Activated T-helper 17 cell treated with anti-CD3 and anti-CD28 coated beads, Interleukin-2, amount 50 U/mL, for 72 hours (primary cell): ENCODE measurements at regions not wholly inside any gene's neighbourhood (a gene's known extent, or its start where the extent isn't known, plus 50 kb on each side); places are given as distances from the start of the nearest gene placed in this dataset.
"Not testable (repeated sequence)": the region's sequence is repeated elsewhere in the genome, so short reads cannot be mapped to it uniquely, and the experiment has no call there.

Source experiments
- ATAC-seq: fragments of 150-1000 bp; cut with Tn5 transposase; replicated peaks from 2 replicates; pipeline ENCODE4 v1.10.0; 2021; ENCODE audit warnings: mild to moderate bottlenecking, moderate library complexity
- H3K27ac Mint-ChIP-seq: one replicate; pipeline ENCODE4 v1.8.0; 2022; ENCODE audit warnings: mixed read lengths
- H3K27me3 Mint-ChIP-seq: one replicate; pipeline ENCODE4 v1.8.0; 2022; ENCODE audit warnings: mixed read lengths
- H3K36me3 Mint-ChIP-seq: one replicate; pipeline ENCODE4 v1.8.0; 2022; ENCODE audit warnings: low read depth, mild to moderate bottlenecking, mixed read lengths
- H3K4me1 Mint-ChIP-seq: one replicate; pipeline ENCODE4 v1.8.0; 2022; ENCODE audit warnings: mixed read lengths
- H3K4me3 Mint-ChIP-seq: one replicate; pipeline ENCODE4 v1.8.0; 2022; ENCODE audit warnings: mild to moderate bottlenecking, mixed read lengths
- H3K9me3 Mint-ChIP-seq: one replicate; pipeline ENCODE4 v1.8.0; 2022; ENCODE audit warnings: mixed read lengths

DNA sequence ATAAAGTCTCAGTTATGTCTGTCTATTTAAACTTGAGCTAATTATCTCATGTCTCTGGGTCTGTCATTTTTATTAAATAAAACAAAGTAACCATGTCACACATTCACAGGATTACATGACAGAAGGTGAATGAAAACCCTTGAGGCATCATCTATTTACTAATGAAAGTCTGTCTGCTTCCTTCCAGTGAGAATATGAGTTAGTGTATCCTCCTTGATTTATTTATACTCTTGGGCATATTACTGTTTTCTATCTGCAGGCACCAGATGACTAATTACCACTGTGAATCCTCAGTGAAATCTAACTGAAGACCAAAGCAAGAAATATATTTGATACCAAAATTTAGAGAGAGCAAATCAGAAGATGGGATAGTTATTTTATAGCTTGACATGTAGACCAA, 163.7 kb downstream of the CDC14C start:
- Mint-ChIP-seq H3K27ac (no peak overlapping the region), H3K9me3 (no peaks in the 10 kb centered on the region), H3K27me3 (no peaks in the 10 kb centered on the region), H3K4me3 (no peak overlapping the region), H3K4me1 (no peaks in the 10 kb centered on the region), H3K36me3 (no peaks in the 10 kb centered on the region)
- no peak for ATAC-seq

DNA sequence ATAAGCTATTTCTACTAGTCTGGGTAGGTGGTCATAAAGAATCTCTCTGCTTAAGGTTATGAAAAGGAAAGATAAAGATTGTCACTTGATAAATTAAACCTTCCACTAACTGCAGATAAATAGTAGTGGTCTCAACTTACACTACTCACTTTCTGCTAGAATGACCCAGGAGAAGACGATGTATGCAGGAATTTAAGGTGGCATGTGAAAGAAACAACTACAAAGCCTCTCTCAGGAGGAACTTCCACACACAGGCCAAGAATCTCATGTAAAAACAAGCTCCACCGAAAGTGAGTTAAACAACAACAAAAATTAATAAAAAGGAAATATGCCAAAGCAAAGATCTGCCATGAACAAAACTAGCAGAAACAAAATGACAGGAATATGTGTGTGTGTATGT, 165.4 kb downstream of the CDC14C start:
- Mint-ChIP-seq H3K27ac (no peak overlapping the region), H3K27me3 (no peaks in the 10 kb centered on the region), H3K9me3 (peaks cover 4% of the 10 kb centered on the region), H3K4me1 (no peaks in the 10 kb centered on the region), H3K4me3 (no peak overlapping the region), H3K36me3 (no peaks in the 10 kb centered on the region)
- ATAC-seq, result no peak

DNA sequence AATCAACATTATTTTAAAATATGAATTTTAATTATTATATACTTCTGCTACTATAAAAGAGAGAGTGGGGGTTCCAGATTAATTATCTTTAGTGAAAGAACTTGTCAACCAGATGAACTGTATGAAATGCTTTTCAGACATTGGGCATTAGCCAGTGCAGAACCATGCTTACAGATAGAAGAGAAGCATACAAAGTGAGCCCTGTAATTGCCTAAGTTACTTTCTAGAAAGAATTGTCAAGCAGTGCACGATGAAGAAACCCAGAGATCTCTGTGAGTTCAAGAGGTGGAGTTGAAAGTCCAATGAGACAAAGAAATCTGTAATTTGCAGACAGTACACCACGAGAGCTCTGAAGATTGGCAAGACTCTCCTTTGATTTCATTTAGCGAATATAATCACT, 166.7 kb downstream of the CDC14C start:
- Mint-ChIP-seq H3K27me3 (no peaks in the 10 kb centered on the region), H3K27ac (no peak overlapping the region), H3K4me1 (no peaks in the 10 kb centered on the region), H3K9me3 (peaks cover 8% of the 10 kb centered on the region), H3K36me3 (no peaks in the 10 kb centered on the region), H3K4me3 (no peak overlapping the region)
- ATAC-seq, result no peak

DNA sequence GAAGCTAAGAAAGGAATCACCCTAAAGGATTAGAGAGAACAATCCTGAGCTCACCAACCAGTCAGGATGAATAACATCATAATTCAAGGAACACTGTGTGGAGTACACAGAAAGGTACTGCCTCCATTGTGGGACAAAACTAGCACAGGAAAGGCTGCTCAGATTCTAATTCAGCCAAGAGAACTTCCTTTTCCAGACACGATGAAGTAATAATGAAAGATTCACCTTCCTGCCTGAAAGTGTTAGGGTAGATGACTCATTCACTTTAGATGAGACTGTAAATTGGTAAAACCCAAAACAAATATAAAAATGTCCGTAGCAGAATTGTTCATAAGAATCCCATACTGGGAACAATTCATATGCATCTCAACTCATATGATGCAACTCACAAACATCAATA, 167.2 kb downstream of the CDC14C start:
- Mint-ChIP-seq H3K9me3 (peaks cover 8% of the 10 kb centered on the region), H3K4me3 (no peak overlapping the region), H3K27ac (no peak overlapping the region), H3K4me1 (no peaks in the 10 kb centered on the region), H3K27me3 (no peaks in the 10 kb centered on the region), H3K36me3 (no peaks in the 10 kb centered on the region)
- no peak for ATAC-seq

DNA sequence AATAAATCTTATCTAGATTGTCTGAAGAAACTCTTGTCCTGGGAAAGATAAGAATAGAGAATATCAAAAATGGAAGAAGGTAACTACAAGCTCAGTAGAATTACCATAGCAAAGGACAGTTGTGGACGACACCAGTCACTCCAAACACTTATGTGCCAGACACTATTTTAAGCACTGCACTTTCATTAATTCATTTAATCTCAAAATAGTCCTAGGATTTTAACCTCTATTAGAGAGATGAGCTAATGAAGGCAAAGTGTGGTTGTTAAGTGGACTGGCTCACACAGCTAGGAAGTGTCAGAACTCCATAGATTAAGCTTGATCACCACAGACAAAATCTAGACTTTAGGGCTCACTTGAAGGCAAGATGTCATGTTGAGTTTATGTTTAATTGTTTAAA, 168.9 kb downstream of the CDC14C start:
- no peak for ATAC-seq
- H3K9me3 Mint-ChIP-seq, result peaks cover 8% of the 10 kb centered on the region
- no peak overlapping the region for H3K4me3 Mint-ChIP-seq
- H3K4me1 Mint-ChIP-seq, result no peaks in the 10 kb centered on the region
- H3K36me3 Mint-ChIP-seq, result no peaks in the 10 kb centered on the region
- H3K27me3 Mint-ChIP-seq, result no peaks in the 10 kb centered on the region
- no peak overlapping the region for H3K27ac Mint-ChIP-seq

DNA sequence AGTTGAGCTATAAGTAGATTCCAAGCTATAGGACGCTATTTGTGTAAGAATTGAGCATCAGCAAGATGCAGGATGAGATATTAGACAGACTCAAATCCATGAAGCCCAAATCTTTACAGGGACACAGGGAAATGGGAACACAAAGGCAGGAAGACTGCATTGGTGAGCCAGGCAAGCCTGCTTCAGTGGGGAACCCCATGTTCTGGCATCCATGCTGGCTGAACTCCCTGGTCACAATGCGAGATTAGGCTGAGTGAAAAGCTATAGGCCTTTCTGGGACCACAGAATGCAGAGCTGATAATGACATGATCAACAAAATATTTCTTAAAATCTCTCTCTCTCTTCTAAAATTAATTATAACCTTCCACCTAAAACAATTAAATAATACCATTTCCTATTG, 170.5 kb downstream of the CDC14C start:
- no peak for ATAC-seq
- no peaks in the 10 kb centered on the region for H3K27me3 Mint-ChIP-seq
- no peaks in the 10 kb centered on the region for H3K36me3 Mint-ChIP-seq
- peaks cover 8% of the 10 kb centered on the region for H3K9me3 Mint-ChIP-seq
- H3K4me3 Mint-ChIP-seq, result no peak overlapping the region
- no peak overlapping the region for H3K27ac Mint-ChIP-seq
- H3K4me1 Mint-ChIP-seq, result no peaks in the 10 kb centered on the region

DNA sequence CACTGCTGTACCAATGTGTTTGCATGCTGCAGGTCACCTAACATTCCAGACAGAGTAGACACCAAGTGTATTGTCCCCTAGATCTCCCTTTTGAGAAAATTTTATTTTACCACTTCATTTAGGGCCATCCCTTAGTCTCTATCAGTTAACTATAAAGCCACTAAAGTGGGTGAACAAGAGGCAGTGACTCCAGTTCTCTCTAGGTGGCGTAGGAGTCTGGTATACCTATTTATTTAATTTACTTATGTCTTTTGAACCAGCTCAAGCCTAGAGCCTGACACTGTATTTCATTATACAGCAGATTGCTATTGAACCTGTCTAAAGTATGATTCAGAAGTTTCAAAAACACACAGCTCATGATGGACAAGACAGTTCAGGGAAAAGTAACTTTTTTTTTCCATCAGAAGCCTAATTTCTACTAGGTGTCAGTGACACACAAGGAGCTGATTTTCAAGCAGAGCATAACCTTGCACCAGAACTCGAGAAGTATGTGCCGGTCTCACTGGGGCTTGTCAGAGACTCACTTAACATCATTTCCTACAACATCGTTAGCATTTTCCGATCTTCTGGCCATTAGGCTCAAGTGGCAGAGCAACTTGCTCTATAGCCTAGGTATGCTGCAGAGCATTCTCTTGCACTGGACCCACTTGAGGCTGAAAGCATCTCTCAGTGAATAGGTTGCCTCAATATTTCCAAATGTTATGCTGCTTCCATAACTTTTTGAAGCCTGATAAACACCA, 175.4 kb downstream of the CDC14C start:
- H3K27me3 Mint-ChIP-seq, result no peaks in the 10 kb centered on the region
- no peak overlapping the region for H3K27ac Mint-ChIP-seq
- H3K9me3 Mint-ChIP-seq, result peaks cover 9% of the 10 kb centered on the region
- no peak overlapping the region for H3K4me3 Mint-ChIP-seq
- H3K36me3 Mint-ChIP-seq, result no peaks in the 10 kb centered on the region
- H3K4me1 Mint-ChIP-seq, result no peaks in the 10 kb centered on the region
- ATAC-seq, result no peak

DNA sequence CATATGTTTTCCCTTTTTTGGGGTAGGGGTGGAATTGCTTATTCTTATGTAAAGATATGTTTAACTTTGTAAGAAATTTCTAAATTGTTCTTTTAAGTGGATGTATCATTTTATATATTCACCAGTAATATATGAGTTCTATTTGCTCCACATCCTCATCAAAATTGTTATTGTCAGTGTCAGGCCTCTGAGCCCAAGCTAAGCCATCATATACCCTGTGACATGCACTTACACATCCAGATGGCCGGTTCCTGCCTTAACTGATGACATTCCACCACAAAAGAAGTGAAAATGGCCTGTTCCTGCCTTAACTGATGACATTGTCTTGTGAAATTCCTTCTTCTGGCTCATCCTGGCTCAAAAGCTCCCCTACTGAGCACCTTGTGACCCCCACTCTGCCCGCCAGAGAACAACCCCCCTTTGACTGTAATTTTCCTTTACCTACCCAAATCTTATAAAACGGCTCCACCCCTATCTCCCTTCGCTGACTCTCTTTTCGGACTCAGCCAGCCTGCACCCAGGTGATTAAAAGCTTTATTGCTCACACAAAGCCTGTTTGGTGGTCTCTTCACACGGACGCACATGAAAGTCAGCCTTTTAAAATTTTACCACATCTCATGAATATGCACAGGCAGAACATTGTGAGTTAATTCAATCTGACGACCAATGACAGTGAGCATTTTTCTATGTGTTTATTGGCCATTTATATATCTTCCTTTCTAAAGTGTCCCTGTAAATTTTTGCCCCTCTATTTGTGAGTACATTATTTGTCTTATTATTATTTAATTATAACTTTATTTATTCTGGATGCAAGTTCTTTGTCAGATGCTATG, 176.8 kb downstream of the CDC14C start:
- not testable (repeated sequence) for H3K9me3 Mint-ChIP-seq, H3K4me3 Mint-ChIP-seq, H3K4me1 Mint-ChIP-seq, H3K36me3 Mint-ChIP-seq, H3K27ac Mint-ChIP-seq, H3K27me3 Mint-ChIP-seq, ATAC-seq

DNA sequence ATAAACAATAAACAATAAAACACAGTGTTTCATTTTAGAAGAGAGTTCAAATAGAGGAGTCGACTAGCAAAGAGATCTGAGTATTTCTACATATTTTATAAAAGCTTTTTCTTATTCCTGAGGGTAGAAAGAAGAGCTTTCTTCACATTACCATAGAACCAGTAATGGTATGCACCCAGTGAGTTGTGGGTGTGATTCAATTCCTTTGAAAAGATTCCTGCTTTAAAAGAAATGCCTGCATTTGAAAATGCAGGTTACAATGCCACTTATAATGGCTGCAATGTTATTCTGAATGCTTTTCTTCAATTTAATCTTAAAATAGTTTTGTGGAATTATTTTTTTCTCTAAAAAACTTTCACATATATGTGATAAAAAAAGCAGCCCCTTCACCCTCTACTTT, 178.1 kb downstream of the CDC14C start:
- Mint-ChIP-seq H3K27ac (no peak overlapping the region), H3K9me3 (peaks cover 4% of the 10 kb centered on the region), H3K4me3 (no peak overlapping the region), H3K27me3 (no peaks in the 10 kb centered on the region), H3K4me1 (no peaks in the 10 kb centered on the region), H3K36me3 (no peaks in the 10 kb centered on the region)
- ATAC-seq, result no peak

DNA sequence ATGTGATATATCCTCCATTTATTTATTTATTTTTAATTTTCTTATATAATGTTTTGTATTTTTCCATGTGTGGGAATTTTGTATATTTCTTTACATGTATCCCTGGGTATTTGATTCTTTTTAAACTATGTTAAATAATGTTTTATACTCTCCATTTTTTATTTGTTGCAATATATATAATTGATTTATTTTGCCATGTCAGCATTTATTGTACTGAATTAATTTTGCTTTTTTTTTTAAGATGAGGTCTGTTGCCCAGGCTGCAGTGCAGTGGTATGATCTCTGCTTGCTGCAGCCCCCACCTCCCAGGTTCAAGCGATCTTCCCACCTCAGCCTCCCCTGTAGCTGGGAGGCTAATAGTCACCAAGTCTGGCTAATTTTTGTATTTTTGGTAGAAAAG, 187.4 kb downstream of the CDC14C start:
- Mint-ChIP-seq H3K4me1 (no peaks in the 10 kb centered on the region), H3K4me3 (no peak overlapping the region), H3K36me3 (no peaks in the 10 kb centered on the region), H3K27me3 (no peaks in the 10 kb centered on the region), H3K9me3 (peaks cover 5% of the 10 kb centered on the region), H3K27ac (no peak overlapping the region)
- no peak for ATAC-seq

DNA sequence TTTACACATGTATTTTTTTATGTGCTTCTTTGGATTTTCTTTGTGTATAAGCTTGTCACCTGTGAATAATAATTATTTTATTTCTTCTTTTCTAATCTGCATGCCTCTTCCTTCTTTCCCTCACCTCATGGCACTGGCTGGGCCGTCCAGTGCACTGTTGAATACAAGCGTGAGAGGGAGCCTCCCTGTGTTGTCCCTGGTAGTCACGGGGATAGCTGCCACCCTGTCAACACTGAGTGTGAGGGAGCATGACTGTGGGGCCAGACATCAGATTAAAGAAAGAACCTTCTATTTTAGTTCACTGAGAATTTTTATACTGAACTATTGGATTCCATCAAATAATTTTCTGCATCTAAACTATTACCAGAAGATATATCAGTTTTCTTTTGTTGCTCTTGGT, 187.9 kb downstream of the CDC14C start:
- Mint-ChIP-seq H3K4me3 (no peak overlapping the region), H3K36me3 (no peaks in the 10 kb centered on the region), H3K27ac (no peak overlapping the region), H3K4me1 (no peaks in the 10 kb centered on the region), H3K9me3 (peaks cover 5% of the 10 kb centered on the region), H3K27me3 (no peaks in the 10 kb centered on the region)
- no peak for ATAC-seq

DNA sequence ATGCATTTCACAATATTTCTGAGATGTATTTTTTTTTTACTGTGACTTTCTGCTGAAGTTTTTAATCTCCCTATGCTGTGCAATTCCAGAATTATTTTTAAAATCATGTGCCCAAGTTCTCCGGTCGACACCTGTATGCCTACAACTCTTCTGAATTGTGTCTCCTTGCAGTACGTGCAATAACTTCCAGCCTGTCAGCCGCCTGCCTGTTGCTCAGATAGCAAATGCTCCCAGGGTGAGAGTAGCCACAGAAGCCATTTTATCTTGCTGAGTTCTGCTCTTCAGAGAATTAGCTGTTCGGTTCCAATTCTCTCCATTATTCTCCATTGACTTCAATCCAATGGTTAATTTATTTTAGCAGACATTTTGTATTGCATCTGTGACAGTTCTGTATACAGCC, 188.3 kb downstream of the CDC14C start:
- Mint-ChIP-seq H3K27ac (no peak overlapping the region), H3K36me3 (no peaks in the 10 kb centered on the region), H3K9me3 (peaks cover 5% of the 10 kb centered on the region), H3K4me1 (no peaks in the 10 kb centered on the region), H3K4me3 (no peak overlapping the region), H3K27me3 (no peaks in the 10 kb centered on the region)
- no peak for ATAC-seq

DNA sequence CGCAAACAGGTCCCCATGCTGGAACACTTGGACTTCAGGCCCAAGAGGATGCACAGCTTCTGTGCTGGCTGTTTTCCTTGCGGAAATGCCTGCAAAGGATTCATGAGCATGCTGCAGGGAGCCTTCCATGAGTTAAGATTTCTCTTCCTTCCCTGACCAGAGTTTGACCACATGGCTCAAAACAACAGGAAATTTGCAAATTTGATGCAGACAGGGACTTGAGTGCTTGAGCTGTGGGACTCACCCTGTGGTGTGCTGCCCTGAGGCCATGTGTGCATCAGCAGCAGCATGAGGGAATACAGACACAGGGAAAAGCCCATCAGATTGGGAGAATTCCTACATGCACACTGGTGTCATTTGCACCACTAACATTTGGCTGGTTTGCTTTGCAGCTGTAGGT, 195.4 kb downstream of the CDC14C start:
- no peak overlapping the region for H3K27ac Mint-ChIP-seq
- no peaks in the 10 kb centered on the region for H3K36me3 Mint-ChIP-seq
- no peak for ATAC-seq
- H3K4me1 Mint-ChIP-seq, result no peaks in the 10 kb centered on the region
- peaks cover 21% of the 10 kb centered on the region for H3K9me3 Mint-ChIP-seq
- no peak overlapping the region for H3K4me3 Mint-ChIP-seq
- H3K27me3 Mint-ChIP-seq, result no peaks in the 10 kb centered on the region

DNA sequence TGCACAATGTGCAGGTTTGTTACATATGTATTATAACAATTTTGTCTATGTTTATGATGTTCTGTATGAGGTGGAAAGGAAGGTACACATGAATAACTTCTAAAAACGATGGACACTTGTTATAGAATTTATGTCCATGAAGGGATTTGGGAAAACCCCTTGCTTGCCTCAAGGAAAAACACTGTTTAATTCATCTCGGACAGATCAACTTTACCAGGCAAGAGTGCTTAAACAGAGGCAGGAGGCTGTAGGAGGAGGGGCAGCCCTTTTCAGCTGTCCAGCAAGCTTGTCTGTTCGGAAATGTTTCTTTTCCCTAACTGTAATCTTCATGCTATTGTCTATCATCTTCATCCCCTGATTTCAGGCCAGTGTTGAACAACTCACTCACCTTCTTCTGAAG, 200.9 kb downstream of the CDC14C start:
- no peaks in the 10 kb centered on the region for H3K4me1 Mint-ChIP-seq
- no peaks in the 10 kb centered on the region for H3K27me3 Mint-ChIP-seq
- no peak overlapping the region for H3K27ac Mint-ChIP-seq
- H3K36me3 Mint-ChIP-seq, result no peaks in the 10 kb centered on the region
- no peak for ATAC-seq
- no peak overlapping the region for H3K4me3 Mint-ChIP-seq
- H3K9me3 Mint-ChIP-seq, result peaks cover 30% of the 10 kb centered on the region

DNA sequence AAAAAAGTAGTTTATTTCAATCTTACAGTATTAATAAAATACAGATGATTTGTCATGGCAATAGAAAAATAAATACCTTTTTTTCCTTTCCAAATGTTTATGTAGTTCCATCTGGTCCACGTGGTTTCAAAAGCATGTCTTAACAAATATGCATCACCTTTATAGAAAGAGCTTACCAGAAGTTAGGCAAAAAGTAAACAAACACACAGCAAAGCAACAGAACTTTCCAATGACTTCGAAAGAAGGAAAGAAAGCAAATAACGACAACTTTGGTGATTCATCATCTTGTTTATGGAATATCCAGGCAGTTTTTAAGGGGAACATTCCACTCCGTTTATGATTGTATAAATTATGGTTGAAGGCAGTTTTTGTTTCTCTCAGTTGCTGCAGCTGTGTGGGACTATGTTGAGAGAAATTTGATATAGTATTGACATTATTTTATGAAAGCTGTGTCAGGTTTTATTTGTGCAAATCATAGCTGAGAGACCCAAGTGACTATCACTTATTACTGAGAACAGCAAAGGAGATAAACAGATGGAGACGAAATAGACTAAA, 203.1 kb downstream of the CDC14C start:
- Mint-ChIP-seq H3K27ac (no peak overlapping the region), H3K4me3 (no peak overlapping the region), H3K9me3 (peaks cover 22% of the 10 kb centered on the region), H3K27me3 (no peaks in the 10 kb centered on the region), H3K36me3 (no peaks in the 10 kb centered on the region), H3K4me1 (no peaks in the 10 kb centered on the region)
- no peak for ATAC-seq
